SK-N-SH (cell line): ENCODE measurements at regions not wholly inside any gene's neighbourhood (a gene's known extent, or its start where the extent isn't known, plus 50 kb on each side); places are given as distances from the start of the nearest gene placed in this dataset.

ENCODE experiments used
- CTCF ChIA-PET: fragments of 300-600, 350-600 bp; formaldehyde crosslinking; extraction: SDS; loops from one replicate; lab custom pipeline; 2021; lab: Yijun Ruan, JAX
- POLR2A ChIA-PET: fragments of 350-600 bp; sonication (Branson Sonifier 250); formaldehyde crosslinking; extraction: SDS; loops from one replicate; lab custom pipeline; 2020; ENCODE audit warnings: antibody characterized with exemption, inconsistent platforms; lab: Yijun Ruan, JAX
- DNase-seq: peaks from one replicate; pipeline ENCODE4 v3.0.0; 2012
- H2AFZ ChIP-seq: fragments of 200-600 bp; sonication (generic); 2 replicates; pipeline ENCODE4 v1.8.1; 2016; ENCODE audit warnings: antibody characterized with exemption, mild to moderate bottlenecking, low read depth
- H3F3A ChIP-seq: fragments of 200-600 bp; sonication (generic); replicated peaks from 2 replicates; pipeline ENCODE3; 2016; ENCODE audit warnings: antibody characterized with exemption, mild to moderate bottlenecking; ENCODE audit not compliant: insufficient read depth
- H3K27ac ChIP-seq, 2 experiments: fragments of 200-500 bp in 1 of 2; fragments of 200-600 bp in 1 of 2; sonication (Bioruptor generic) in 1 of 2; sonication (generic), shearing (Covaris generic) in 1 of 2; 2 replicates each; pipeline versions ENCODE4 v1.5.1 to v1.6.1; 2014 to 2016; ENCODE audit warnings: low read depth in 2 of 2, inconsistent platforms in 1 of 2, low read length in 1 of 2, mild to moderate bottlenecking in 1 of 2, mixed read lengths in 1 of 2
- H3K27me3 ChIP-seq: fragments of 200-600 bp; sonication (generic), shearing (Covaris generic); 2 replicates; pipeline ENCODE4 v1.6.1; 2016; ENCODE audit warnings: mixed run types; ENCODE audit not compliant: insufficient read depth
- H3K36me3 ChIP-seq, 2 experiments: fragments of 200-500 bp in 1 of 2; fragments of 200-600 bp in 1 of 2; sonication (Bioruptor generic) in 1 of 2; sonication (generic) in 1 of 2; replicated peaks in 1 of 2; 2 replicates each; pipeline versions ENCODE3 to v1.5.1; 2014 to 2016; ENCODE audit warnings: low read length in 1 of 2, mild to moderate bottlenecking in 1 of 2; ENCODE audit not compliant: insufficient read depth in 2 of 2, control insufficient read depth in 1 of 2
- H3K4me1 ChIP-seq, 2 experiments: fragments of 200-500 bp in 1 of 2; fragments of 200-600 bp in 1 of 2; sonication (Bioruptor generic) in 1 of 2; sonication (generic), shearing (Covaris generic) in 1 of 2; 2 replicates each; pipeline versions ENCODE4 v1.5.1 to v1.6.1; 2014 to 2016; ENCODE audit warnings: low read depth in 1 of 2, low read length in 1 of 2, mixed run types in 1 of 2; ENCODE audit not compliant: insufficient read depth in 2 of 2, control insufficient read depth in 1 of 2
- H3K4me2 ChIP-seq: fragments of 200-600 bp; sonication (generic), shearing (Covaris generic); 2 replicates; pipeline ENCODE4 v1.6.1; 2017; ENCODE audit warnings: mixed run types
- H3K4me3 ChIP-seq, 2 experiments: fragments of 200-500 bp in 1 of 2; fragments of 200-600 bp in 1 of 2; sonication (Bioruptor generic) in 1 of 2; sonication (generic), shearing (Covaris generic) in 1 of 2; 2 replicates each; pipeline versions ENCODE4 v1.5.1 to v1.8.1; 2014 to 2016; ENCODE audit warnings: low read depth in 2 of 2, inconsistent platforms in 1 of 2, low read length in 1 of 2, mild to moderate bottlenecking in 1 of 2, mixed read lengths in 1 of 2, moderate library complexity in 1 of 2
- H3K79me2 ChIP-seq: fragments of 200-600 bp; sonication (generic); 2 replicates; pipeline ENCODE4 v1.8.1; 2017; ENCODE audit warnings: mild to moderate bottlenecking; ENCODE audit not compliant: insufficient read depth
- H3K9ac ChIP-seq: fragments of 200-600 bp; sonication (generic); 2 replicates; pipeline ENCODE4 v1.6.1; 2017; ENCODE audit warnings: mixed run types
- H3K9me2 ChIP-seq: fragments of 200-600 bp; sonication (generic); 2 replicates; pipeline ENCODE4 v1.6.1; 2017; ENCODE audit warnings: mixed run types
- H3K9me3 ChIP-seq: fragments of 200-600 bp; sonication (generic); 2 replicates; pipeline ENCODE4 v1.6.1; 2017; ENCODE audit warnings: mixed run types, mild to moderate bottlenecking, moderate library complexity
- H4K20me1 ChIP-seq: fragments of 200-600 bp; sonication (generic); 2 replicates; pipeline ENCODE4 v1.6.1; 2017; ENCODE audit warnings: mild to moderate bottlenecking, mixed run types; ENCODE audit not compliant: insufficient read depth
- EZH2phosphoT487 ChIP-seq: fragments of 200-600 bp; sonication (generic); IDR thresholded peaks from 2 replicates; pipeline ENCODE4 v1.6.1; 2017; ENCODE audit warnings: low read depth, mixed run types, mild to moderate bottlenecking, antibody characterized with exemption, moderate library complexity, borderline replicate concordance
- FOSL2 ChIP-seq: IDR thresholded peaks from 2 replicates; pipeline ENCODE4 v1.4.0; 2012; ENCODE audit warnings: low read depth, mild to moderate bottlenecking, moderate library complexity, borderline replicate concordance
- FOXJ3 ChIP-seq: sonication (generic); formaldehyde crosslinking; IDR thresholded peaks from 2 replicates; pipeline ENCODE4 v1.5.1; 2020; ENCODE audit warnings: mild to moderate bottlenecking, missing genetic modification reagents
- FOXM1 ChIP-seq: IDR thresholded peaks from 2 replicates; pipeline ENCODE4 v1.4.0; 2012; ENCODE audit warnings: low read depth, mild to moderate bottlenecking
- GABPA ChIP-seq: IDR thresholded peaks from 2 replicates; pipeline ENCODE4 v1.4.0; 2012; ENCODE audit warnings: low read depth, mild to moderate bottlenecking
- MEF2A ChIP-seq: IDR thresholded peaks from 2 replicates; pipeline ENCODE4 v1.4.0; 2012; ENCODE audit warnings: low read depth, borderline replicate concordance
- MXI1 ChIP-seq: IDR thresholded peaks from 2 replicates; pipeline ENCODE4 v1.6.1; 2012; ENCODE audit warnings: mild to moderate bottlenecking, low read depth, low read length, improper control_type of control experiment
- POLR2AphosphoS5 ChIP-seq: IDR thresholded peaks from 2 replicates; pipeline ENCODE4 v1.6.1; 2012; ENCODE audit warnings: low read depth, low read length
- SMC3 ChIP-seq: IDR thresholded peaks from 2 replicates; pipeline ENCODE4 v1.6.1; 2012; ENCODE audit warnings: low read depth, low read length, improper control_type of control experiment
- YY1 ChIP-seq: IDR thresholded peaks from 2 replicates; pipeline ENCODE4 v1.4.0; 2012; ENCODE audit warnings: low read depth, mild to moderate bottlenecking
- WGBS: methylation state at CpG from one replicate; pipeline ENCODE4 v1.1.6; 2017; ENCODE audit warnings: low lambda C conversion rate; 5-methylcytosine and 5-hydroxymethylcytosine counted together
- TF ChIP-seq, protein P1 (sequence below): fragments of 200-600 bp; sonication (generic); IDR thresholded peaks from 2 replicates; pipeline ENCODE4 v1.6.1; 2017; ENCODE audit warnings: antibody characterized with exemption, mild to moderate bottlenecking, moderate library complexity
- TF ChIP-seq, protein P2 (sequence below): fragments of 150-350 bp; IDR thresholded peaks from 2 replicates; pipeline ENCODE4 v1.6.1; 2016; ENCODE audit warnings: mild to moderate bottlenecking, low read depth, low read length
- TF ChIP-seq, protein P3 (sequence below): IDR thresholded peaks from 2 replicates; pipeline ENCODE4; 2012

DNA sequence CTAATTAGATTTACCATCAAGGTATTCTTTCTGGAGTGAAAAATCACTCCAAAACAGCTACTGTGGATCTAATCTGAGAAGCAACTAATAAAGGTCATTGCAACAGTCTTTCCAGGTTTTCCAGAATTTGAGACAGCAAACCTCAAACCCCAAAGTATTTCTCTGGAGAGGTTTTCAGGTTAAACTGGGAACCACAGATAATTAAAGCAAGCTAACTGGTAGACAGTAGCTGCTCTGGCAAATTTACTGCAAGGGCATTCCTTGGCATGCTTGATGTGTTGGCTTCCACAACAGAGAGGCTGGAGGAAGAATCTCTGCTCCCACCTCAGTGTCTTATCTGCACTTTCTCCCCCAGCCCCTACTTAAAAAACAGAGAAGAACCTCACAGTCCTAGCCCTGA, 140.0 kb upstream of the NRBF2 start (continued):
- TF ChIP-seq, protein P1, sequence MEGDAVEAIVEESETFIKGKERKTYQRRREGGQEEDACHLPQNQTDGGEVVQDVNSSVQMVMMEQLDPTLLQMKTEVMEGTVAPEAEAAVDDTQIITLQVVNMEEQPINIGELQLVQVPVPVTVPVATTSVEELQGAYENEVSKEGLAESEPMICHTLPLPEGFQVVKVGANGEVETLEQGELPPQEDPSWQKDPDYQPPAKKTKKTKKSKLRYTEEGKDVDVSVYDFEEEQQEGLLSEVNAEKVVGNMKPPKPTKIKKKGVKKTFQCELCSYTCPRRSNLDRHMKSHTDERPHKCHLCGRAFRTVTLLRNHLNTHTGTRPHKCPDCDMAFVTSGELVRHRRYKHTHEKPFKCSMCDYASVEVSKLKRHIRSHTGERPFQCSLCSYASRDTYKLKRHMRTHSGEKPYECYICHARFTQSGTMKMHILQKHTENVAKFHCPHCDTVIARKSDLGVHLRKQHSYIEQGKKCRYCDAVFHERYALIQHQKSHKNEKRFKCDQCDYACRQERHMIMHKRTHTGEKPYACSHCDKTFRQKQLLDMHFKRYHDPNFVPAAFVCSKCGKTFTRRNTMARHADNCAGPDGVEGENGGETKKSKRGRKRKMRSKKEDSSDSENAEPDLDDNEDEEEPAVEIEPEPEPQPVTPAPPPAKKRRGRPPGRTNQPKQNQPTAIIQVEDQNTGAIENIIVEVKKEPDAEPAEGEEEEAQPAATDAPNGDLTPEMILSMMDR: no peak

DNA sequence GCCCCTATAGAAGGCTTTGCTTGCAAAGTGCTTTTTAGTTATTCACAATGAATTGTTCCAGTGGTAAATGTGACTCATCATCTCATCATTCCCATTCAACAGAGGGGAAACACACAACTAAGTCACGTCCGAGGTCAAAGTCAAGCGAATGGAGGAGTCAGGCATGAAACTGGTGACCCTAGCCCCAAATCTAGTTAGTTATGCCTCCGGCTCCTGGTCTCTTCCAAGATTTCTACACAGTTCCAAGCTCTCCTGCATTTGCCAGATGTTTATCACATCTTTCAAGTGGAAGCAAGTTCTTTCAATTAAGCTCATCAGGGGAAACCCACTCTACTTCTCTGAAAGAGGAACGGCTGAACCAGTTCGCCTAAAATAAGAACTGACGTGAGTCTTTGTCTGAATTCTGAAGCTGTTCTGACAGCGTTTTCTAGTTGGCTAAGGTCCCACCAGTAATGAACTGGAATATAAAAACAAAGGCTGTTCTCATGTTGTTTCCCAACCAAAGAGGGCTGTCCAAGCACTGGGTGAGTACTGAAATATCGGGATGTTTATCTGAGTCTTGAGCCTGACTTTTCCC, 140.9 kb upstream of the NRBF2 start:
- POLR2A ChIA-PET: no interaction called here
- no peaks in the 10 kb centered on the region for H3K79me2 ChIP-seq
- H3K36me3 ChIP-seq: no peaks in the 10 kb centered on the region
- no peak overlapping the region for H3K4me3 ChIP-seq
- no peak overlapping the region for H3K4me2 ChIP-seq
- no peak for DNase-seq
- H3F3A ChIP-seq: no peaks in the 10 kb centered on the region
- no peaks in the 10 kb centered on the region for H4K20me1 ChIP-seq
- TF ChIP-seq, protein P2, sequence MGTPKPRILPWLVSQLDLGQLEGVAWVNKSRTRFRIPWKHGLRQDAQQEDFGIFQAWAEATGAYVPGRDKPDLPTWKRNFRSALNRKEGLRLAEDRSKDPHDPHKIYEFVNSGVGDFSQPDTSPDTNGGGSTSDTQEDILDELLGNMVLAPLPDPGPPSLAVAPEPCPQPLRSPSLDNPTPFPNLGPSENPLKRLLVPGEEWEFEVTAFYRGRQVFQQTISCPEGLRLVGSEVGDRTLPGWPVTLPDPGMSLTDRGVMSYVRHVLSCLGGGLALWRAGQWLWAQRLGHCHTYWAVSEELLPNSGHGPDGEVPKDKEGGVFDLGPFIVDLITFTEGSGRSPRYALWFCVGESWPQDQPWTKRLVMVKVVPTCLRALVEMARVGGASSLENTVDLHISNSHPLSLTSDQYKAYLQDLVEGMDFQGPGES: no peak
- TF ChIP-seq YY1 (no peak), FOXJ3 (CRISPR knock-in tag) (no peak), SMC3 (no peak), MXI1 (no peak), FOSL2 (no peak), POLR2AphosphoS5 (no peak), FOXM1 (no peak), GABPA (no peak), EZH2phosphoT487 (no peak), MEF2A (no peak)
- TF ChIP-seq, protein P3, sequence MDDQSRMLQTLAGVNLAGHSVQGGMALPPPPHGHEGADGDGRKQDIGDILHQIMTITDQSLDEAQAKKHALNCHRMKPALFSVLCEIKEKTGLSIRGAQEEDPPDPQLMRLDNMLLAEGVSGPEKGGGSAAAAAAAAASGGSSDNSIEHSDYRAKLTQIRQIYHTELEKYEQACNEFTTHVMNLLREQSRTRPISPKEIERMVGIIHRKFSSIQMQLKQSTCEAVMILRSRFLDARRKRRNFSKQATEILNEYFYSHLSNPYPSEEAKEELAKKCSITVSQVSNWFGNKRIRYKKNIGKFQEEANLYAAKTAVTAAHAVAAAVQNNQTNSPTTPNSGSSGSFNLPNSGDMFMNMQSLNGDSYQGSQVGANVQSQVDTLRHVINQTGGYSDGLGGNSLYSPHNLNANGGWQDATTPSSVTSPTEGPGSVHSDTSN: no peak
- no peak overlapping the region for H2AFZ ChIP-seq
- H3K9me2 ChIP-seq: no peaks in the 10 kb centered on the region
- 43% methylated on average over 9 of the region's 9 CpGs for WGBS
- no peaks in the 10 kb centered on the region for H3K27me3 ChIP-seq
- no peaks in the 10 kb centered on the region for H3K9me3 ChIP-seq
- H3K27ac ChIP-seq: no peak overlapping the region
- CTCF ChIA-PET: interaction anchor here (1.2 kb wide), 1 partner anchor 12 kb away, joined by 3 read pairs; no protein-coding TSS in a partner anchor
- no peak overlapping the region for H3K9ac ChIP-seq
- no peaks in the 10 kb centered on the region for H3K4me1 ChIP-seq
